Fibroblast of mammary gland (primary cell): ENCODE measurements at regions not wholly inside any gene's neighbourhood (a gene's known extent, or its start where the extent isn't known, plus 50 kb on each side); places are given as distances from the start of the nearest gene placed in this dataset.

Source experiments
- DNase-seq: peaks from one replicate; pipeline ENCODE4 v3.0.0-alpha.2; 2010; ENCODE audit warnings: low read depth
- H3K4me3 ChIP-seq: 2 replicates; pipeline ENCODE4 v1.5.1; 2011; ENCODE audit warnings: low read depth, mild to moderate bottlenecking, low read length, moderate library complexity; ENCODE audit not compliant: control insufficient read depth
- TF ChIP-seq, protein P1 (sequence below): conservative IDR thresholded peaks from 2 replicates; pipeline ENCODE4 v1.5.1; 2011; ENCODE audit warnings: low read depth, low read length, inconsistent platforms; ENCODE audit not compliant: control insufficient read depth, insufficient read depth

DNA sequence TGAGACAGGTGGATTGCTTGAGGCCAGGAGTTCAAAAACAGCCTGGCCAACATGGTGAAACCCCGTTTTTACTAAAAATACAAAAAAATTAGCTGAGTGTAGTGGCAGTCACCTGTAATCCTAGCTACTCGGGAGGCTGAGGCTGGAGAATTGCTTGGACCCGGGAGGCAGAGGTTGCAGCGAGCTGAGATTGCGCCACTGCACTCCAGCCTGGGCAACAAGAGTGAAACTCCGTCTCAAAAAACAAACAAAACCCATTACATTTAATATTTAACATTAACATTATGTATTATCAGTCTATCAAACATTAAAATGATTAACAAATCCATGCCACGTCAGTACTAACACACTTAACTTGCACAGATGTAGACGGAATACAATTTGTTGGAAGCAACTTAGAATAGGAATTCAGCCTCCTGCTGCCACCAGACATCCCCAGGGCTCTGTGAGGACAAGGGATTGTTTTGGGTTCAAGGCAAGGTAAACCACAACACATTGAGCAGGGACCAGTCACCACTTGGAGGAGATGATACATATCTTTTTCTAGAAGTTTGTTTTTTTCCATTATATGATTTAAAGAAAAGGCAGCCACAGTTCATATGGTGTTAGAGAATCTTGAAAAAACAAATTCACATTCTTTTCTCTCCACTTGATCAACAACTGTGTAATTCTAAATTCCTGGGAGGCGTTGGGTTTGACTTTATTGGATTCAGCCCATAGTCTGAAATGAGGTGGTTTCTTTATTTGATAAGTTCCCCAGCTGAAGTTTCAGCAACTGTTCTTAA lies 104.1 kb upstream of the BASP1 start:
- TF ChIP-seq, protein P1, sequence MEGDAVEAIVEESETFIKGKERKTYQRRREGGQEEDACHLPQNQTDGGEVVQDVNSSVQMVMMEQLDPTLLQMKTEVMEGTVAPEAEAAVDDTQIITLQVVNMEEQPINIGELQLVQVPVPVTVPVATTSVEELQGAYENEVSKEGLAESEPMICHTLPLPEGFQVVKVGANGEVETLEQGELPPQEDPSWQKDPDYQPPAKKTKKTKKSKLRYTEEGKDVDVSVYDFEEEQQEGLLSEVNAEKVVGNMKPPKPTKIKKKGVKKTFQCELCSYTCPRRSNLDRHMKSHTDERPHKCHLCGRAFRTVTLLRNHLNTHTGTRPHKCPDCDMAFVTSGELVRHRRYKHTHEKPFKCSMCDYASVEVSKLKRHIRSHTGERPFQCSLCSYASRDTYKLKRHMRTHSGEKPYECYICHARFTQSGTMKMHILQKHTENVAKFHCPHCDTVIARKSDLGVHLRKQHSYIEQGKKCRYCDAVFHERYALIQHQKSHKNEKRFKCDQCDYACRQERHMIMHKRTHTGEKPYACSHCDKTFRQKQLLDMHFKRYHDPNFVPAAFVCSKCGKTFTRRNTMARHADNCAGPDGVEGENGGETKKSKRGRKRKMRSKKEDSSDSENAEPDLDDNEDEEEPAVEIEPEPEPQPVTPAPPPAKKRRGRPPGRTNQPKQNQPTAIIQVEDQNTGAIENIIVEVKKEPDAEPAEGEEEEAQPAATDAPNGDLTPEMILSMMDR: no peak
- DNase-seq: peak; percentile 73
- no peak overlapping the region for H3K4me3 ChIP-seq

DNA sequence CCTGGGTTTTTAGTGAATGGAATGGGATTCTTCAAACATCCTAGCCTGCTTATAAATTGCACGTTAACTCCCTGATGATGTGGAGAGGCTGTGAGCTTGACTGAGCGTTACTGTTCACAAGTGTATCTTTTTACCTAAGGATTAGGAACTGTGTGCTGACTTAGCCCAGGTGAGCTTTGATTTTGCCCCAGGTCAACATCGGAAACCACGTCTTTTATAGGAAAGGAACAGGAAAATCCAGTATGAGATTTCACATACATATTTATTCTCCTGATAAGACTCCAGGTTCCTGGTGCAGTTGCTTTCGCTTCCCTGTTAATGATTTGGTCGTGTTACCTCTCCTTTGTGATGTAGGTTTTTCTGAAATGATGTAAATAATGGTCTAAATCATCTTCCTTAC lies 103.2 kb upstream of the BASP1 start:
- no peak for DNase-seq
- TF ChIP-seq, protein P1: no peak

DNA sequence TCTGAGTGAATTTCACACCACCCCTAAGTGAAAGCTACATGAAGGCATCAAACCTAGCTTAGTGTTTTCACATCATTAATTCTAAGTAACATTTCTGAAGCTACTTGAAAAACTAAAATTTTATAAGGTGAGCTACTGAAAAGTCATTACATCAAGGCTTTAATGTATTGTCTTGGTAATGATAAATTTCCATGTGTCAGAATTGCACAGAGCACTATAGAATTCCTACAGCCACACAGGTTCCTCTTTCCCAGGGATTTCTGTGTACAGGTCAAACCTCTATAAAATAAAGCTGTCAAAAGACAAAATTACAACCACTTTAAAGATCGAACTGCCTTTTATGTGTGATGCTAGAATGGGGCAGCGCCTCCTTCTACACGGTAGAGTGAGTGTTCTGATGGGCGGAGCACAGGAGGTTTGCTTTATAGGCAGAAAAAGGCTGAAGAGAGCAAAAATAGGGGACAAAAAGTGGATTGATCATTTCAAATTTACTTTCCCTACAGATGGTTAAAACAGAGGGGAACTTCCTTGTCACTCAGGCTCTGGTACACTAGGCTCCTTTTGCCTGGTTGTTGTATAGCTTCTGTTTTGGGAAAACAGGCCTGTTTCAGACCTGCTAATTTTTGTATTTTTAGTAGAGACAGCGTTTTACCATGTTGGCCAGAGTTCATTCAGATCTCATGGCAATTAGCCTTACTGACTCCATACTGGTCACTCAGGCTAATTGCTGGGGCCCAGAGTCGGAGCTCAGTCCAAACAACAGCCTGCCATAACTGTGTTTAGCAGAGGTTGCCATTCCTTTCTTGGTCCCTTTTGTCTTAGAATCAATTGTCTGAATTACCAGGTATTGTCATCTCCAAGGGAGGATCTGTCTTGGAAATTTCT lies 102.5 kb upstream of the BASP1 start:
- no peak overlapping the region for H3K4me3 ChIP-seq
- TF ChIP-seq, protein P1: no peak
- no peak for DNase-seq

More for the DNA sequence above, 103.2 kb upstream of the BASP1 start:
- no peak overlapping the region for H3K4me3 ChIP-seq

DNA sequence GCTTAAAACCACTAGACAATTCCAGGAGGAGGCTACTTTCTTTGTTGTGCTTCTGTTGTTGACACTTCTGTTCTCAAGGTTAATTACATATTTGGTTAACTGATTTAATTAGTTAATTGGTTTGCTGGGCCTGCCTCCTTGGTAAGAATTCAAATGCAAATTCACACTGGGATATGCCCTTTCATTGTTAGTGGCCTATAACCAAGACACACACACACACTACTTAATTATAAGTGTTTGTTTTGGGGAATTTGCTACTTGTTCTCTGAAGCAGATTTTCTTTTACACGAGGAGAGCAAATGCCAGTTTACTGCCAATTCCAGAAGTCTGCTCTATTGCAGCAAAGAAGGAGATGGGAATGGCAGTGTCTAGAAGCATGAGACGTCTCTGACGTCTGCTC lies 101.6 kb upstream of the BASP1 start:
- TF ChIP-seq, protein P1: no peak
- H3K4me3 ChIP-seq: no peak overlapping the region
- no peak for DNase-seq

DNA sequence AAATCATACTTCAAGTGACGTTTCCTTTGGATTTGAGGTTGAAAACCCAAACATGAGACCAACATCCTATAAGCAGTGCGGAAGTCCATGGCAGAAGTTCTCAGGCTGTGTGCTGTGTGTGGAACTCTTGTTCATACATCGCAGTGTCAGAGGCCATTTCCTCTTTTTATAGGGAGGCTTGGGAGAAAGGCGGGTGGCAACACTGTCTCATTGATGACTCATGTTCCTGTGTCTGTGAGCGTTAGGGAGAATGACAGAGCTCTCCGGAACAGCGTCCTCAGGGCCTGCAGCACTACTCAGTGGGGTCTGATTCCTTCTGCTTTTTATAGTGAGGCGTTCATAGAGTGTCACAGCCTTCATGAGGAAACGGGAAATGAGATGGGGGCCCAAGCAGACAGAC lies 98.8 kb upstream of the BASP1 start:
- DNase-seq: peak; percentile 96
- H3K4me3 ChIP-seq: no peak overlapping the region
- TF ChIP-seq, protein P1: no peak

DNA sequence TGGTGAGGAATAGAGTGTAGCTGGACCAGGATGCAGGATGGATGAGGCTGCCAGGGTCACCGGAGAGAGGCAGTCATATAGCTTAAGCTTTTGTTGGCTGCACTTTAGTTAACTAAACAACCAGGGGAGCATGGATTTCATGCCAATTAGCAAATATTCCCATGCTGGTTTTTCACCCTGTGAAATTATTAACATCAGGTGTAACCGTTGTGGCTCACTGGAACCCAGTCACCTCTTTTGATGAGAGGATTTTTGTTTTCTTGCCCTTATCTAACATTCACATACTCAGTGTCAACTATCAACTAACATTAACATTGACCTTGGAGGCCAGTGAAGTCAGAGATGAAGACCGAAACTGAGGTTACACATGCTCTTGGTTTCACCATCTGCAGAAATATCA lies 97.2 kb upstream of the BASP1 start:
- H3K4me3 ChIP-seq: no peak overlapping the region
- no peak for DNase-seq
- TF ChIP-seq, protein P1: no peak
